ENCODE measurements at regions not wholly inside any gene's neighbourhood (a gene's known extent, or its start where the extent isn't known, plus 50 kb on each side); places are given as distances from the start of the nearest gene placed in this dataset.

DNA sequence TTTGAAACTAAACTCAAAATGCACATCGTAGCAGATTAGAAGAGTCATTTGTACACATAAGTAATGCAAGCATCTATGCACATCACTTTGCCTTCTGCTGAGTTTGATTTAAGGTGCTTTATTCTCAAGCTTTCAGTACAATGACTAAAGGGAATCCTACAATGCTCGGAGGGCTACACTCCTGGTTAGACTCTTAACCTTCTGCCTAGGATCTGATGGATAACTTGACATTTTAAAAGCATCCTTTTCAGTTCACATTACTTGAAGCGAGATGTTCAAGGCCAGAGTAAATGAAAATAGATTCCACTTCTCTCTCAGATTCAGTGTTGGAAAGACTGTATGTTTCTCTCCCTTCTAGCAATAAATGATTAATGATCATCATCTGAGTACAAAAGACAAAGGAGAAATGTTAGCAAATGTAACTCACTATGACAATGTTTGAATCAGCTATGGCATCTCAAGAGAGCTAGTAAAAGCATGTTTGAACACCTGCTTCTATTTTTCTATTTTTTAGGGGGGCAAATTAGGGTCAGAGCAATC, 259.2 kb upstream of the ANO3 start:
- H3K36me3 Mint-ChIP-seq (ENCODE audit: low read depth) = no peaks in the 10 kb centered on the region
- H3K27ac Mint-ChIP-seq = no peak overlapping the region
- no peaks in the 10 kb centered on the region for H3K27me3 Mint-ChIP-seq (ENCODE audit: low read depth)
- DNase-seq (ENCODE audit: low spot score) = no peak
- H3K9me3 Mint-ChIP-seq = peaks cover 21% of the 10 kb centered on the region
- no peak overlapping the region for H3K4me3 Mint-ChIP-seq
- no peaks in the 10 kb centered on the region for H3K4me1 Mint-ChIP-seq (ENCODE audit: low read depth)

DNA sequence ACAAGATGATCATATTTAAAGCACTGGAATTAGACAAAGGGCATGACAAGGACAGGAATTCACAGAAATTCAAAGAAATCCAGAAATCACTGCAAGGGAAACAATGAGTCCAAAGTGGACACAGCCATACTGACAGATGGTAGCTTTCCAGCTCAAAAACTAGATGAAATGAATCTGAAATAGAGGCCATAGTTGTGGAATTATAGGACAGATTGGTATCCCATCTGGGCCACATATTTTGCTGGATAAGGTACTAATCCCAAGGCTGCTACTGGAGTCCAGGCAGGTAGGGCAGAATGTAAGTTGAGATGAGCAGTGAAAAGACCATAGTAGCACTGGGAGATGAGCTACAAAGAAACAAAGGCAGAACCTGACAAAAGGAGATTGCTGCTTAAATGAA, 258.3 kb upstream of the ANO3 start:
- H3K4me3 Mint-ChIP-seq = no peak overlapping the region
- H3K9me3 Mint-ChIP-seq = peaks cover 15% of the 10 kb centered on the region
- H3K27me3 Mint-ChIP-seq (ENCODE audit: low read depth) = no peaks in the 10 kb centered on the region
- no peaks in the 10 kb centered on the region for H3K36me3 Mint-ChIP-seq (ENCODE audit: low read depth)
- no peak for DNase-seq (ENCODE audit: low spot score)
- H3K4me1 Mint-ChIP-seq (ENCODE audit: low read depth) = no peaks in the 10 kb centered on the region
- H3K27ac Mint-ChIP-seq = no peak overlapping the region

DNA sequence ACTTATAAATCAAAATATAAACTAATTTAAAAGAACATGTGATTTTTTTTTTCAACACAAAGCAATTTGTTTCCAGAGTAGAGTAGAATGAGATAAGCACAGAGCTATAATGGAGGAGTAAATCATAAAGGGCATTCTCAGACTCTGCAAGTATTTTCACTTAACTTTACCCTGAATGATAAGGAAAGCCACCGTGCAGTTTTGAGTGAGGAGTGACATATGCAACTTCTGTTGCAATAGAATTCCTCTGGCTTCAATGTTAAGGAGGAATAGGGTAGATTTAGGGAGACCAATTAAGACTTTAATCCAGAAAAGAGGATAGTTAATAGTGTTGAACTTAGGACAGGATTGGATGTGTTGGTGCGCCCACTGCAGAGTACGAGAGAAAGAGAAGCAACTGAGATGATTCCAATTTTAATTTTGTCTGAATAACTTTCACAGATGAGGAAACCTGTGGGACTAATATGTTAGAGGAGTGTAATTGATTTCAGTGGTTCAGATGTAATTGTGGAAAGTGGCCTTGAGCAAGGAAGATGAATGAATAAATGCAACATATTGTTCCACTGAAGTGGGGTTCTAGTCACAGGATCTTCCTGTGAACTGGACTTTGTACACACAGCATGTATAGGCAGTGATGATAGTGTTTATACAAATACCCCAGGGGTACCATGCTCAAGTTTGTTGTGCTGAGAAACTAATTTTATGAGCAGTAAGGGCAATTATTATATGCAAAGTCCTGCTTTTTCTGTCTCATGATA, 255.5 kb upstream of the ANO3 start:
- Mint-ChIP-seq H3K4me3 (no peak overlapping the region), H3K27me3 (ENCODE audit: low read depth) (no peaks in the 10 kb centered on the region), H3K9me3 (peaks cover 14% of the 10 kb centered on the region), H3K36me3 (ENCODE audit: low read depth) (no peaks in the 10 kb centered on the region), H3K4me1 (ENCODE audit: low read depth) (no peaks in the 10 kb centered on the region), H3K27ac (no peak overlapping the region)
- no peak for DNase-seq (ENCODE audit: low spot score)

DNA sequence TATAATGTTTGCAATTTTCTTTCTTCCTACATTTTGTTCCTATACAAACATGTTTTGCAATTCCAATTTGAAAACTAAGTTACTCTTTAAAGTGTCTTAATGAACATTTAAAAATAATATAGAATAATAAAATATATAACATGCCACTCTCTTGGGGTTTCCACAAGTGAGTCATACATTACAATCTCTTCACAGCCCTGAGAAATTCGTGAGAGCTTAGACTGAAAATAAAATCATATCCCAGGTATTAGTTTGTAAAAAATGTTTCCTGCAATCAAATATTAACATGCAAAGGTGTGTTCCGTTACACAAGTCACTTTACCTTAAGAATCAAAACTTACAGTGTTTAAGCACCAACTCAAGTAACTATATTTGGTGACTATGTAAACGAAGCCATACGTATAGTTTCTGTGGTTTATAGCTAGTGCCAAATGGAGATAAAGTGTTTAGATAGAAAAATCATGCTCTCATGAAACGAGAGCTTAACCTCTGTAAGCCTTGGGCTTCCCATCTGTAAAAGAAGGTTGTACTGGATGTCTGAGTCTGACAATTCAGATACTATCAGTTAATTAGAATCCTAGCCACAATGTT, 253.6 kb upstream of the ANO3 start:
- no peak overlapping the region for H3K27ac Mint-ChIP-seq
- no peak for DNase-seq (ENCODE audit: low spot score)
- H3K36me3 Mint-ChIP-seq (ENCODE audit: low read depth) = no peaks in the 10 kb centered on the region
- no peaks in the 10 kb centered on the region for H3K27me3 Mint-ChIP-seq (ENCODE audit: low read depth)
- H3K4me3 Mint-ChIP-seq = no peak overlapping the region
- no peaks in the 10 kb centered on the region for H3K4me1 Mint-ChIP-seq (ENCODE audit: low read depth)
- peaks cover 19% of the 10 kb centered on the region for H3K9me3 Mint-ChIP-seq

DNA sequence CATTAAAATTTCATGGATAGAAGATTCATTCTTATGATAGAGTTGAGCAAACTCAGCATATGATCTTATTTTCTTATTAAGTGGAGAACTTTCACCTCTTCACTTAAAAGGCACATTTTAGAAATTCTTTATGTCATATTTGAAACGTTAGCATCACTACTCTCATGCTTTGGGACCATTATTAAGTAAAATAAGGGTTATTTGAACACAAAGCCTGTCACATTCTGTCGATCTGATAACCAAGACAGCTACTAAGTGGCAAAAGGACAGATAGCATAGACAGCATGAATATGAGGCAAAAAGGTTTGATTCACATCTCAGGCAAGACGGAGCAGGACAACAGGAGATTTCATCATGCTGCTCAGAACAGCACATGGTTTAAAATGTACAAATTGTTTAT, 247.6 kb upstream of the ANO3 start:
- no peaks in the 10 kb centered on the region for H3K36me3 Mint-ChIP-seq (ENCODE audit: low read depth)
- no peak overlapping the region for H3K27ac Mint-ChIP-seq
- H3K27me3 Mint-ChIP-seq (ENCODE audit: low read depth) = no peaks in the 10 kb centered on the region
- peaks cover 25% of the 10 kb centered on the region for H3K9me3 Mint-ChIP-seq
- H3K4me1 Mint-ChIP-seq (ENCODE audit: low read depth) = no peaks in the 10 kb centered on the region
- no peak for DNase-seq (ENCODE audit: low spot score)
- no peak overlapping the region for H3K4me3 Mint-ChIP-seq

DNA sequence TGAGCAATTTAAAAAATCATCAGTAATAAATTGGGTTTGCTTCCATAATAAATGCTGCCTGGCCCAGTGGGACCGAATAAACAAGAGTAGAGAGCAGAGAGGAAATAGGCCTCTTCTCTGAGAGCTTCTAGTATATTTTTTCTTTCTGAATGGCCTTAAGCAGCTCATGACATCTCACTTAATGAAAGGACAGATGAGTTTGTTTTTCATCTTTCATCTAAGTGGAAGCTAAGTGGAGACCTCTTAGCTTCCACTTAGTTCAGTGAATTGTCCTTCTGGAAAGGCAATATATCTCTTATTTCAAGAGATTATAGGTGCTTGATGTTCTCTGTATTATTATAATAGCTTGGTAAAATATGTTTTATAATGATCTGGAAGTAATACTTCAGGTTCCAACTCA, 245.9 kb upstream of the ANO3 start:
- H3K9me3 Mint-ChIP-seq = peaks cover 25% of the 10 kb centered on the region
- H3K27me3 Mint-ChIP-seq (ENCODE audit: low read depth) = no peaks in the 10 kb centered on the region
- DNase-seq (ENCODE audit: low spot score) = no peak
- no peak overlapping the region for H3K4me3 Mint-ChIP-seq
- H3K4me1 Mint-ChIP-seq (ENCODE audit: low read depth) = no peaks in the 10 kb centered on the region
- H3K36me3 Mint-ChIP-seq (ENCODE audit: low read depth) = no peaks in the 10 kb centered on the region
- no peak overlapping the region for H3K27ac Mint-ChIP-seq

DNA sequence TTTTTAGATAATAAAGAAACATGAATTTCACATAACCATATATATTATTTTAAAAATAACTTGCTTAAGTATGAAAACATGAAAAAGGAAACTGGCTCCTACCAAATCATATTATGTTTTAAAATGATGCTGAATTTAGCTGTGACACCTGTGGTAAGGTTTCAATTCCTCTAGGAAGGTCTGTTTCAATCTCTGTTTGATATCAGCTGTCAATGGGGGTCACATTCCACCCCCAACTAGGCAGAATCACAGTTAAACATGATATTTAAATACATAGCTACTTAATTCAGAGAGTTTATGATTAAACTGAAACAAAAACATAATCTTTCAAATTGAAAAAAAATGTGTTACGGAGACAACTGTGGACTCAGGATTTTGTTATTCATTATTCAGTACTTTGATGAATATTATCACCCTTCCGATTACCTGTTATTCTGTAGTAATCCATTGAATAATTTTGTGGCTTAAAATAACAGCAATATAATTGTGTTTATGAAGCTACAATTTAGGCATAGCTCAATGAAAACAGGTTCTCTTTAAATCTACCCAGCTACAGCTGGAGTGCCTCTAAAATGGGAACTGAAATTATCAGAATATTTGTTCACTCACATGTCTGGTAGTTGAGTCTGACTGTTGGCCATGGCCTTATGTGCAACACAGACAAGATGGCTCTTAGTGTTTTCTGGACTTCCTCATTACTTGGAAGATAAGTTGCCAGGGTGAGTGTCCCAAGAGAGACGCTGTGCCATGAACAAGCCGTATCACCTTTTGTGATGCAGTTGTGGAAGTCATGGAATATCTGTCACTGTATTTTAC, 244.6 kb upstream of the ANO3 start:
- H3K36me3 Mint-ChIP-seq (ENCODE audit: low read depth) = no peaks in the 10 kb centered on the region
- no peaks in the 10 kb centered on the region for H3K4me1 Mint-ChIP-seq (ENCODE audit: low read depth)
- peaks cover 28% of the 10 kb centered on the region for H3K9me3 Mint-ChIP-seq
- no peak overlapping the region for H3K27ac Mint-ChIP-seq
- H3K27me3 Mint-ChIP-seq (ENCODE audit: low read depth) = no peaks in the 10 kb centered on the region
- DNase-seq (ENCODE audit: low spot score) = no peak
- H3K4me3 Mint-ChIP-seq = no peak overlapping the region

DNA sequence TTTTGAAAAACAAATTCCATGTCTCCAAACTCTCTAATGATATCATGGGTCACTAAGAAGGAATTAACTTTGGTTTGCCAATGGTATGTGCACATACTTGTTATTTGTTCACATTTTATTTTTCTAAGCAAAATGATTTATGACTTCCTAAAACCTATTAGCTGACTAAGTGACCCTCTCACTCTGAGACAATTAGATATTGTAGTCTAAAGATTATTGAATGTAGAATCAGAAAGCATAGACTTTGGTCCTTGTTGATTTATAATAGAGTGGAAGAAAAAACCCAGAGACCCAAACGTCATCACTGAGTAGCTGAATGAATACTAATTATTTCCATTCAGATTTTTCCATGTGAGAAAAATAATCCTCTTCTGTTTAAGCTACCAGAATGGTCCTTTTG, 243.5 kb upstream of the ANO3 start:
- H3K9me3 Mint-ChIP-seq = peaks cover 27% of the 10 kb centered on the region
- H3K4me3 Mint-ChIP-seq = no peak overlapping the region
- DNase-seq (ENCODE audit: low spot score) = no peak
- no peak overlapping the region for H3K27ac Mint-ChIP-seq
- no peaks in the 10 kb centered on the region for H3K27me3 Mint-ChIP-seq (ENCODE audit: low read depth)
- H3K36me3 Mint-ChIP-seq (ENCODE audit: low read depth) = no peaks in the 10 kb centered on the region
- no peaks in the 10 kb centered on the region for H3K4me1 Mint-ChIP-seq (ENCODE audit: low read depth)

DNA sequence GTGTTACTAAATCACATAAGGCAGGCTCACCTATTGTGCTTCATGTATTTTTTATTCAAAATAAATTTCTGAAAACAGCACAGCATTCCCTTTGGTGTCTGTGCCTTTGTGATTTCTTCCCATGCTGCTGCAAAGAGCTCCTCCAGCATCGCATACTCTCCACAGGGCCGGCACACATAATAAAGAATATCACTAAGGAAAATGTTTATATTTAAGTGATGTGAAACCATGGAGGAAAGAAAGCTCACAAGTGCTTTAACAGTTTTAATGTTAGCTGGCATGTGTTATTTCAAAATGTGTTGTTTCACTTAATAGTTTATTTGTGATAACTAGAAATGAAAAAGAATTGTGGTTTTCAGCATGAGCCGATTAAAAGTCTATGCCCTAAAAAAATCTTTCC, 241.3 kb upstream of the ANO3 start:
- H3K27ac Mint-ChIP-seq = no peak overlapping the region
- no peaks in the 10 kb centered on the region for H3K4me1 Mint-ChIP-seq (ENCODE audit: low read depth)
- H3K36me3 Mint-ChIP-seq (ENCODE audit: low read depth) = no peaks in the 10 kb centered on the region
- no peaks in the 10 kb centered on the region for H3K27me3 Mint-ChIP-seq (ENCODE audit: low read depth)
- no peak for DNase-seq (ENCODE audit: low spot score)
- peaks cover 27% of the 10 kb centered on the region for H3K9me3 Mint-ChIP-seq
- H3K4me3 Mint-ChIP-seq = no peak overlapping the region

DNA sequence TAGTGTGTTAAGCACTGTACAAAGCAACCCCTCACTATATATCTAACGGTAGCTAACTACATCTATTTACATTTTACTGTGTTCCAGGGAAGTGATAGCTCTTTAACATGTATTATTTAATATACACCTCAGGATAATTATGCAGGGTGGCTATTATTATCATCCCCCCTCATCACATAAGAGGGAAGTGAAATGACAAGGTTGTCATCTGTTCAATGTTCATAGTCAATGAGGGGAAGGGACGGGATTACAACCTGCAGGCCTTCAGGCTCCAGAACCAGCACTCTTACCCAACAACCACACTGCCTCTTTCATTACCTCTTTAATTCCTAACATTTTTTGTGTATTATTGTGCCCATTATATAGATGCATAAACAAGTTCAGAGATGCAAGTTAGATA, 238.7 kb upstream of the ANO3 start:
- no peaks in the 10 kb centered on the region for H3K36me3 Mint-ChIP-seq (ENCODE audit: low read depth)
- H3K9me3 Mint-ChIP-seq = peaks cover 23% of the 10 kb centered on the region
- no peaks in the 10 kb centered on the region for H3K4me1 Mint-ChIP-seq (ENCODE audit: low read depth)
- no peak overlapping the region for H3K27ac Mint-ChIP-seq
- no peak overlapping the region for H3K4me3 Mint-ChIP-seq
- no peak for DNase-seq (ENCODE audit: low spot score)
- H3K27me3 Mint-ChIP-seq (ENCODE audit: low read depth) = no peaks in the 10 kb centered on the region

DNA sequence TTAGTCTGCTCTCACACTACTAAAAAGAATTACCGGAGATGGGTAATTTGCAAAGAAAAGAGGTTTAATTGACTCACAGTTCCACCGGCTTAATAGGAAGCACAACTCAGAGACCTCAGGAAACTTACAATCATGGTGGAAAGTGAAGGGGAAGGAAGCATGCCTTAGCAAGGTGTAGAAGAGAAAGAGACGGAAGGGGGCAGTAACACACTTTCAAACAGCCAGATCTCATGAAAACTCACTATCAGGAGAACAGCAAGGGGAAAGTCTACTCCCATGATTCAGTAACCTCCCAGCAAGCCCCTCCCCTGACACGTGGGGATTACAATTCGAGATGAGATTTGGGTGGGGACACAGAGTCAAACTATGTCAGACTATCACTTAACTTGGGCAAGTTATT, 236.6 kb upstream of the ANO3 start:
- no peak for DNase-seq (ENCODE audit: low spot score)
- Mint-ChIP-seq H3K4me1 (ENCODE audit: low read depth) (no peaks in the 10 kb centered on the region), H3K27me3 (ENCODE audit: low read depth) (no peaks in the 10 kb centered on the region), H3K27ac (no peak overlapping the region), H3K36me3 (ENCODE audit: low read depth) (no peaks in the 10 kb centered on the region), H3K9me3 (peaks cover 34% of the 10 kb centered on the region), H3K4me3 (no peak overlapping the region)

DNA sequence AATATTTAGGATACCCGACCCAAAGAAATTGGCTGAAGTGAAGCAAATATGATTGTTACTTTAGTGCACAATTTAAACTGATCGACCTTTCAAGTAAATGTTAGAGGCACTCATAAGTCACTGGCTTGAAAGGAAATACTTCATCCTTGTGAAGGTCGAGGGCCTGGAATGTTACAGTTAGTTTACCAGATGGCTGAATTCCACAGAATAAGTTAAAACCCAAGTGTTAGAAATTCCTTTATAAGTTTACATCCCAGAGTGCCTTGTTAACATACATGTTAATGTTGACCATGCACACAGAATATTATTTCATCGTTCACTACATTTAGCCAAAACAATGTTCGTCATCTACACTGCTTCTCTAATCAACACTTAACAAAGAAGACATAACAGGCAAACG, 235.5 kb upstream of the ANO3 start:
- H3K4me3 Mint-ChIP-seq = no peak overlapping the region
- peaks cover 31% of the 10 kb centered on the region for H3K9me3 Mint-ChIP-seq
- no peaks in the 10 kb centered on the region for H3K36me3 Mint-ChIP-seq (ENCODE audit: low read depth)
- no peaks in the 10 kb centered on the region for H3K27me3 Mint-ChIP-seq (ENCODE audit: low read depth)
- no peak for DNase-seq (ENCODE audit: low spot score)
- no peak overlapping the region for H3K27ac Mint-ChIP-seq
- no peaks in the 10 kb centered on the region for H3K4me1 Mint-ChIP-seq (ENCODE audit: low read depth)

DNA sequence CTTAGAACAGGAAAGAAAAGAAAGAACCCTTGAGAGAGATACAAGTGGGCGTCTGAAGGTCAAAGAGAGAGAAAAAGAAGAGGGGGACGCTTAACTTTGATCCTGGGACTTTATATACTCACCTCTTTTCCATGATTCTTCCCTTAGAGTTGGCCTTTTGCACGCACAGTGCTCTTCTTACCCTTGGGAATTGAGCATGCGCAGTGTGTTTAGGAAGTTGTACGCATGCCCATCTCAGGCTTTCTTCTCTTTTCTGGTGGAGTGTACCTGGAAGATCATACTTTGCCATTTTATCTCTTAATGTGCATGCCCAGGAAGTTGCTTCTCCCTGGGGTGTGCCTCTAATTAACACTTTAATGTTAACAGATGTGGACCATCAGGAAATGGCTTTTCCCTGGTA, 229.6 kb upstream of the ANO3 start:
- Mint-ChIP-seq H3K4me1 (ENCODE audit: low read depth) (no peaks in the 10 kb centered on the region), H3K9me3 (peaks cover 32% of the 10 kb centered on the region), H3K4me3 (no peak overlapping the region), H3K27me3 (ENCODE audit: low read depth) (no peaks in the 10 kb centered on the region), H3K27ac (no peak overlapping the region), H3K36me3 (ENCODE audit: low read depth) (no peaks in the 10 kb centered on the region)
- DNase-seq (ENCODE audit: low spot score) = no peak

DNA sequence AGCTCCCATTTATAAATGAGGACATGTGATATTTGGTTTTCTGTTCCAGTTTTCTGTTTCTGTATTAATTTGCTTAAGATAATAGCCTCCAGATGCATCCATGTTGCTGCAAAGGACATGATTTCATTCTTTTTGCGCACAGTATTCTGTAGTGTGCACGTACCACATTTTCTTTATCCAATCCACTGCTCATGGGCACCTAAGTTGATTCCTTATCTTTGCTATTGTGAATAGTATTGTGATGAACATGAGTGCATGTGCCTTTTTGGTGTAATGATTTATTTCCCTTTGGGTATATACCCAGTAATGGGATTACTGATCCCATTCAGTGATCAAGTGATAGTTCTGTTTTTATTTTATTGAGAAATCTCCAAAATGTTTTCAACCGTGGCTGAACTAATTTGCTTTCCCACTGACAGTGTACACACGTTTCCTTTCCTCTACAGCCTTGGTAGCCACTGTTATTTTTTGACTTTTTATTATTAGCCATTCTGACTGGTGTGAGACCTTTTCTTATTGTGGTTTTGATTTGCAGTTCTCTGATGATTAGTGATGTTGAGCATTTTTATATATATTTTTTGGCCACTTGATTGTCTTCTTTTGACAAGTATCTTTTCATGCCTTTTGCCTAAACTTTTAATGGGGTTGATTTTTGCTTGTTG, 226.0 kb upstream of the ANO3 start:
- Mint-ChIP-seq H3K4me1 (ENCODE audit: low read depth) (no peaks in the 10 kb centered on the region), H3K27ac (no peak overlapping the region), H3K9me3 (peaks cover 26% of the 10 kb centered on the region), H3K36me3 (ENCODE audit: low read depth) (no peaks in the 10 kb centered on the region), H3K27me3 (ENCODE audit: low read depth) (no peaks in the 10 kb centered on the region), H3K4me3 (no peak overlapping the region)
- no peak for DNase-seq (ENCODE audit: low spot score)
